A673 (cell line): ENCODE measurements at regions not wholly inside any gene's neighbourhood (a gene's known extent, or its start where the extent isn't known, plus 50 kb on each side); places are given as distances from the start of the nearest gene placed in this dataset.

Experiments
- BruUV-seq: library from RNA; stranded (reverse); fragments of 400-500 nt; replicated peaks from 2 replicates; lab custom pipeline; 2021; lab: Mats Ljungman, UMichigan
- CTCF ChIA-PET: fragments of 300-600 bp; sonication (Branson Sonifier 250); formaldehyde crosslinking; loops from one replicate; lab custom pipeline; 2022; ENCODE audit warnings: antibody characterized with exemption; lab: Charles Lee
- POLR2A ChIA-PET: fragments of 300-600 bp; sonication (Branson Sonifier 250); formaldehyde crosslinking; loops from one replicate; lab custom pipeline; 2022; ENCODE audit warnings: antibody characterized with exemption; ENCODE audit not compliant: low non-redundant PET; lab: Charles Lee
- DNase-seq: peaks from one replicate; pipeline ENCODE4 v3.0.0-alpha.2; 2015; ENCODE audit warnings: low spot score
- H3K27ac ChIP-seq: fragments of 200-600 bp; sonication (generic); 2 replicates; pipeline ENCODE4 v1.5.1; 2016; ENCODE audit warnings: mixed run types, low read depth, mild to moderate bottlenecking, mixed read lengths, antibody characterized with exemption, low read length; ENCODE audit not compliant: poor library complexity, severe bottlenecking
- H3K27me3 ChIP-seq: fragments of 200-600 bp; sonication (generic); replicated peaks from 2 replicates; pipeline ENCODE4 v1.6.1; 2017; ENCODE audit warnings: mixed run types, low read depth, mild to moderate bottlenecking, mixed read lengths, antibody characterized with exemption, low read length; ENCODE audit not compliant: insufficient read depth, poor library complexity
- H3K36me3 ChIP-seq: fragments of 200-600 bp; sonication (generic); 2 replicates; pipeline ENCODE4 v1.6.1; 2016; ENCODE audit warnings: mixed run types, mild to moderate bottlenecking, mixed read lengths, antibody characterized with exemption, low read length; ENCODE audit not compliant: insufficient read depth, poor library complexity, severe bottlenecking
- H3K4me1 ChIP-seq: fragments of 200-600 bp; sonication (generic); 2 replicates; pipeline ENCODE4 v1.6.1; 2017; ENCODE audit warnings: mixed run types, mild to moderate bottlenecking, mixed read lengths, antibody characterized with exemption, low read length; ENCODE audit not compliant: insufficient read depth, poor library complexity, severe bottlenecking
- H3K4me3 ChIP-seq: fragments of 200-600 bp; sonication (generic); 2 replicates; pipeline ENCODE4 v1.5.1; 2016; ENCODE audit warnings: low read depth, mixed run types, mild to moderate bottlenecking, mixed read lengths, low read length; ENCODE audit not compliant: poor library complexity, severe bottlenecking
- H3K9me3 ChIP-seq: fragments of 200-600 bp; sonication (generic); 2 replicates; pipeline ENCODE4 v1.6.1; 2016; ENCODE audit warnings: mixed run types, low read depth, mild to moderate bottlenecking, mixed read lengths, antibody characterized with exemption, low read length; ENCODE audit not compliant: poor library complexity, severe bottlenecking
- CTCF ChIP-seq: fragments of 300-800, 200-600 bp; sonication (generic); conservative IDR thresholded peaks from 2 replicates; pipeline ENCODE4 v1.5.1; 2017; ENCODE audit warnings: low read depth, mild to moderate bottlenecking, antibody characterized with exemption, low read length, moderate library complexity, mixed read lengths
- EZH2 ChIP-seq: fragments of 200-600 bp; sonication (generic); IDR thresholded peaks from 2 replicates; pipeline ENCODE4 v1.6.1; 2017; ENCODE audit warnings: borderline replicate concordance, low read depth, mild to moderate bottlenecking, mixed read lengths, antibody characterized with exemption, low read length; ENCODE audit not compliant: poor library complexity, severe bottlenecking
- intact Hi-C: fragments of 100-400 bp; cut with micrococcal nuclease; formaldehyde crosslinking; loops from one replicate; pipeline ENCODE4 v1.10.0; 2022; ENCODE audit not compliant: unreplicated experiment

- TF ChIP-seq CTCF (no peak), EZH2 (no peak)
- no peaks in the 10 kb centered on the region for H3K27me3 ChIP-seq
- no peaks in the 10 kb centered on the region for H3K4me1 ChIP-seq
- POLR2A ChIA-PET, result no interaction called here
- no peak for DNase-seq
- intact Hi-C loops, result no loop called here
- no peaks in the 10 kb centered on the region for H3K36me3 ChIP-seq
- no peaks in the 10 kb centered on the region for H3K9me3 ChIP-seq
- CTCF ChIA-PET, result no interaction called here
- H3K27ac ChIP-seq, result no peak overlapping the region
- H3K4me3 ChIP-seq, result no peak overlapping the region
- BruUV-seq, result no TSS peak
Observed at GRCh38 chr6:113805811-113806495, 51.2 kb upstream of the MARCKS start.
